Retinal pigment epithelial cell (primary cell): ENCODE measurements at regions not wholly inside any gene's neighbourhood (a gene's known extent, or its start where the extent isn't known, plus 50 kb on each side); places are given as distances from the start of the nearest gene placed in this dataset.
A peak's percentile ranks its signal among the peaks of the same experiment; 100 is the strongest.

Experiments
- DNase-seq: peaks from one replicate; pipeline ENCODE4 v3.0.0-alpha.2; 2010; ENCODE audit warnings: low read depth
- H3K4me3 ChIP-seq: 2 replicates; pipeline ENCODE4 v1.5.1; 2011; ENCODE audit warnings: mild to moderate bottlenecking, low read length, control low read depth, moderate library complexity
- TF ChIP-seq, protein P1 (sequence below): conservative IDR thresholded peaks from 2 replicates; pipeline ENCODE4 v1.5.1; 2011; ENCODE audit warnings: low read depth, low read length, control low read depth, inconsistent platforms

DNA sequence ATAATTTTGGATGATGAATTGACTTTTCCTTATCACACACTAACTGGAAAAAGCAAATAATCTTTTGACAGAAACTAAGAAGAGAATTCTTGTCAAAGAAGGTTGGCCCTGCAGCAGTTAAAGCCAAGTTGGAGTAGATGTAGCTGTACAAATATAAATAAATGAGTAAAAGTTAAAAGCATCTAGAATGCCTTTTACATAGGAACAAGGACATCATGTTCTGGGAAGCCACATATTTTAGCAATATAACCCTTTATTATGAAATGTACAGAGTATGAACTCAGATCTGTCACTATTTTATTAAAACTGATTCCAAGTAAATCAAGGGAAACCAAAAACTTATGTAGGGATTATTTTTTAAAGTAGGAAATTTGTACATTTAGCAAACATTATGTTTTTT, 269.4 kb upstream of the FAT4 start:
- no peak for DNase-seq
- TF ChIP-seq, protein P1, sequence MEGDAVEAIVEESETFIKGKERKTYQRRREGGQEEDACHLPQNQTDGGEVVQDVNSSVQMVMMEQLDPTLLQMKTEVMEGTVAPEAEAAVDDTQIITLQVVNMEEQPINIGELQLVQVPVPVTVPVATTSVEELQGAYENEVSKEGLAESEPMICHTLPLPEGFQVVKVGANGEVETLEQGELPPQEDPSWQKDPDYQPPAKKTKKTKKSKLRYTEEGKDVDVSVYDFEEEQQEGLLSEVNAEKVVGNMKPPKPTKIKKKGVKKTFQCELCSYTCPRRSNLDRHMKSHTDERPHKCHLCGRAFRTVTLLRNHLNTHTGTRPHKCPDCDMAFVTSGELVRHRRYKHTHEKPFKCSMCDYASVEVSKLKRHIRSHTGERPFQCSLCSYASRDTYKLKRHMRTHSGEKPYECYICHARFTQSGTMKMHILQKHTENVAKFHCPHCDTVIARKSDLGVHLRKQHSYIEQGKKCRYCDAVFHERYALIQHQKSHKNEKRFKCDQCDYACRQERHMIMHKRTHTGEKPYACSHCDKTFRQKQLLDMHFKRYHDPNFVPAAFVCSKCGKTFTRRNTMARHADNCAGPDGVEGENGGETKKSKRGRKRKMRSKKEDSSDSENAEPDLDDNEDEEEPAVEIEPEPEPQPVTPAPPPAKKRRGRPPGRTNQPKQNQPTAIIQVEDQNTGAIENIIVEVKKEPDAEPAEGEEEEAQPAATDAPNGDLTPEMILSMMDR, result no peak
- no peak overlapping the region for H3K4me3 ChIP-seq

DNA sequence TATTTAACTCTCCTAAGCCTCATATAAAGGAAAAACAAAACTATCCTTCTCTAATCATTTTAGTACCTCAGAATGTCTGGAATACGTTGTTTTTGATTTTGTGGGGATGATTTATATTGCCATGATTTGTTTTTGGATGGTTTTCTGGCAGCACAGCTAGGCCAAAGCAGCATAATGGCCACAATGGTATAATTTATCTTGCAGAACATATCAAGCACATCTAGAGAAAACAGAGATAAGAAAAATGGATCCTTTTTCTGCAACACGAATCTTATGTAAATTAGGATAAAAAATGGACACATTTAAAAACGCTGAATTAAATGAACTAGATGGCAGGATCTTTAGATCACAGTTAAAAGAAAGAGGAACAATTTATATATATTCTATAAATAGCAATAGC, 269.9 kb upstream of the FAT4 start:
- no peak for DNase-seq
- no peak overlapping the region for H3K4me3 ChIP-seq
- TF ChIP-seq, protein P1, result no peak

DNA sequence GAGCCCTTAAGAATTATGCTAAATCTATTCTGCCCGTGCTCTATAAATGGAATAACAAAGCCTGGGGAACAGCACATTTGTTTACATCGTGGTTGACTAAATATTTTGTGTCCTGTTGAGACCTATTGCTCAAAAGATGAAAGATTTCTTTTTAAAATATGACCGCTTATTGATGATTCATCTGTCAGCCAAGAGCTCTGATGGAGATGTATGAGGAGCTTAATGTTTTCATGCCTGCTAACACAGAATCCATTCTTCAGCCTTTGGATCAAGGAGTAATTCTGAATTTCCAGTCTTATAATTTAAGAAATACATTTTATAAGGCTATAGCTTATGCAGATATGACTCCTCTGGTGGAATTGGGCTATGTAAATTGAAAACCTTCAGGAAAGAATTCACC, 271.3 kb upstream of the FAT4 start:
- no peak for DNase-seq
- TF ChIP-seq, protein P1, result no peak
- no peak overlapping the region for H3K4me3 ChIP-seq

DNA sequence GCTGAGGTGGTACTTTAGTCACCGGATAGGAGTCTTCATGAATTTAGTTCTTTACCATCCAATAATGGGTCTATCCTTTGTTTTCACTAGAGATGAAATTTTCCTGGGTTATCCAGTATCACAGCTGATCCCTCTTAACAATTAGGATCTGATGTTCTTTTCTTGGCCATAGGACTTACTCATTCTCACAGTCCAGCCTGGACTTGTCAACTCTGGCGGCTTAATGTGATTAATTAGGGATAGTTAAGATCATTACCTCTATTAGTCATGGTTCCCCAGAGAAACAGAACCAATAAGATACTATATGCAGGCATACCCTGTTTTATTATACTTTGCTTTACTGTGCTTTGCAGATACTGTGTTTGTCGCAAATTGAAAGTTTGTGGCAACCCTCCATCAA, 272.7 kb upstream of the FAT4 start:
- no peak overlapping the region for H3K4me3 ChIP-seq
- DNase-seq, result peak; percentile 56
- TF ChIP-seq, protein P1, result no peak

DNA sequence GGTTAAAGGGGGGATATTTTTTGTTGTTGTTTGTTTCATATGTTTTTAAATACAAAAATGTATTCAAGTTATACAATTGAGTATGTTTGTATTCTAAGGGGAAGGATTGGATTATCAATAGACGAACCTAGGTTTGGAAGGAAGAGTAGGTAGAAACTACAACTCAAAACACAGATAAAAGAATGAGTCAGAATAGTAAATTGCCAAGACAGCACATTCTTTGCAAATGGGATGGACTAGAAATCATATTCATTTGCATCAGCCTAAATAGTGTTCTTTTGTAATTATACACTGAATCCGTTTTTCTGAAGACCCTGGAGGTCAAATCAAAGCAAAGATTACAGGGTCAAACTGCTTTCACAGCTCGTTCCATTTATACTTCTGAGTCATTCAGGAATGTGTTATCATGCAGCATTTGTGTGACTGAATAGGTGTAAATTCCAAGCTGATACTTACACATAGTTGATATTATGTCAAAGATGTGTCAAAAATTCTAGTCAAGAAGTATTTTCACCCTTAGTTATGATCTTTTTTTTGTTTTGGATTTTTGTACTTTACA, 273.3 kb upstream of the FAT4 start:
- TF ChIP-seq, protein P1, result no peak
- H3K4me3 ChIP-seq, result no peak overlapping the region
- DNase-seq, result peak; percentile 43

DNA sequence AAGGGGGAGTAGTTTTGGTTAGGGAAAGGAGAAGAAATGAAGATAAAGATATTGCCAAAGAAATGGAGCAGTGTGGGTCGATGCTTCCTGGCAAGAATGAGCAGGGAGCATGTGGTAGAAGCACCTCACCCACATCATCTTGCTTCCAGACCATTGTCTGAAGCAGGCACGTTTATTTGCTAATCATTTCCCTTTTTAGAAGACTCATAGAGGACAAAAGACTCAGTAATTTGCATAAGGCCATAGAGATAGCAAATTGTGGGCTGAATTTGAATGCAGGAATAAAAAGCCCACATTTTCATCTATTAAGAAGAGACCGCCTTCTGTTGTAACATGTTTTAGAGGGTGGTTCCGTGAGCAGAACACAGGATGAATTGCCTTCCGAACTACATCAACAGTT, 275.2 kb upstream of the FAT4 start:
- DNase-seq, result no peak
- H3K4me3 ChIP-seq, result no peak overlapping the region
- TF ChIP-seq, protein P1, result peak; percentile 10

DNA sequence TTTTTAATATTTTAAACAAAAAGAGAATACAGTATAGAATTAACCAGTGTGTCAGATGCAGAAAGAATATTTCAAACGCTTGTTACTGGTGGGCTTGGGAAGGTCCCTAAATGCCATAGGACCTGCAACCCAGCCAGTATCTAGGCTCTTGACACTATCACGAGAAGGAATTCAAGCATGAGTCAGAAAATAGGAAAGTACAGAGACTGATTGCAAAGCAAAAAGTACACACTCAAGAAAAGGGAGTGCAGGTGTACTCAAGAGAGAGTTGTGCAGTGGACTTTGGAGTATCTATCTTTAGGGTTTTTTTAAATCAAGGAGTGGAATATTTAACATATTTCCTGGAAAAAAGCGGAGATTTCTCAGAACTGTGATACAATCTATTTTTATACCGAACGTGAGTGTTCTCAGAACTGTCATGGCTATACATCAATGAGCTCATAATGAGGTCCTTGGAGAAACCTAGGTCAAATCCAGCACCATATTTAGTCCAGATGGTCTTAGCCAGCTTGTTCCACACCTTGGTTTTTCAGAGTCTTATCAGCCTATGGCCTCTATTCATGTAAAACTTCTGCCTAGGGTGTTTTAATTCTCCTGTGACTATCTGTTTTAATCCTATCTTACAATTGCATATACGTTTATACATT, 291.8 kb upstream of the FAT4 start:
- DNase-seq, result no peak
- H3K4me3 ChIP-seq, result no peak overlapping the region
- TF ChIP-seq, protein P1, result no peak
